Mononuclear cell (primary cell): ENCODE measurements at regions not wholly inside any gene's neighbourhood (a gene's known extent, or its start where the extent isn't known, plus 50 kb on each side); places are given as distances from the start of the nearest gene placed in this dataset.
"Not testable (repeated sequence)": the region's sequence is repeated elsewhere in the genome, so short reads cannot be mapped to it uniquely, and the experiment has no call there.

Experiments used
- H3K27me3 ChIP-seq: 2 replicates; pipeline ENCODE4 v1.6.0; 2011; ENCODE audit warnings: low read length, control low read depth; ENCODE audit not compliant: insufficient read depth
- H3K4me1 ChIP-seq: 2 replicates; pipeline ENCODE4 v1.5.1; 2011; ENCODE audit warnings: mild to moderate bottlenecking, low read length, control low read depth; ENCODE audit not compliant: insufficient read depth
- H3K4me3 ChIP-seq: 2 replicates; pipeline ENCODE4 v1.5.1; 2011; ENCODE audit warnings: mild to moderate bottlenecking, low read length, moderate library complexity
- H3K9me3 ChIP-seq: 2 replicates; pipeline ENCODE4 v1.5.1; 2011; ENCODE audit warnings: low read depth, mild to moderate bottlenecking, control low read depth, low read length

DNA sequence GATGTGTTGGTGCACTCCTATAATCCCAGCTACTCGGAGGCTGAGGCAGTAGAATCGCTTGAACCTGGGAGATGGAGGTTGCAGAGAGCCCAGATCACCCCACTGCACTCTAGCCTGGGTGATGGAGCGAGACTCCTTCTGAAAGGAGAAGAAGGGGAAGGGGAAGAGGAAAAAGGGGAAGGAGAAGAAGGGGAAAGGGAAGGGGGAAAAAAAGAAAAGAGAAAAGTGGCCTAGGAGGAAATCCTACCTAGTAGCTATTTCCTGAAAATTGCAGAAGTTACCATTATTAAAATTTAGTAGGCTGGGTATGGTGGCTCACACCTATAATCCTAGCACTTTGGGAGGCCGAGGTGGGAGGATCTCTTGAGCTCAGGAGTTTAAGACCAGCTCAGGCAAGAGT lies 67.4 kb downstream of the ARRDC3 start:
- peaks cover 61% of the 10 kb centered on the region for H3K4me1 ChIP-seq
- no peaks in the 10 kb centered on the region for H3K27me3 ChIP-seq
- no peaks in the 10 kb centered on the region for H3K9me3 ChIP-seq
- H3K4me3 ChIP-seq = no peak overlapping the region

DNA sequence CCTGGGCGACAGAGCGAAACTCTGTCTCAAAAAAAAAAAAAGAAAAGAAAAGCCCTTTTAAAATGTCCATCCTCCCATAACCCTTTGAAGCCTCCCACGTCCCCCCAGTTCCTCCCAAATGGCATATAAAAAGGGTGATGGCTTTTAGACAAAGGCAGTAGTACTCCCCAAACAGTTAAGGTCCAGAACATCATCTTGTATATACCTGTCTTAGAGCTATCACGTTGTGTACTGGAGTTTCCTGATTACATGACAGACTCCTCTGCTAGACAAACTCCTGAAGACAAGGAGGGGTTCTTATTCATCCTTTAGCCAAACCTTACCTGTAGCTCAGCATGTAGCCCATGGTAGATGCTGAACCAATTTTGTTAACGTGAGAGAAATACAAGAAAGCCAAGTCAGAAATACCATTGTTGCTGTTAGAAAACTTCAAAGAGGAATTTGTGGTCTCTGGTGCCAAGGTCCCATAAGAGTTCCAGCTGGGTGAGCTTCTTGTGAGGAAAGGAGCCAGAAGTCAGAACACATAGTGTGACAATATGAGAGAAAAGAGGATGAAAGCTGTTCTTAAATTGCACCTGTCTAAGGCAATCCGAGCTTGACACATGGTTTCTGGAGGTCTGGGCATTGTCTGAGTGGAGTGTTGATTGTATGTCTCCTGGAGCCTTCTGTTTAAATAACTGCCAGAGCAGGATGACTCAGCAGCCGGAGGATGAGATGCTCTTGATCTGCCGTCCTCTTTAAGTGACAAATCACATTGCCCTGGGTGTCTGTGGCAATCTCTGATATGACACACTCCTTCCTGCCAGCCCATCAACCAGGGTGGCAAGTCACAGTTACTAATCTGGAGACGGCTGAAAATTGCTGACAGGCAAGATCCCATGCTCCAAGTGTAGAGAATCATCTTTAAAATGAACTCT lies 69.1 kb downstream of the ARRDC3 start:
- Histone ChIP-seq H3K4me1 (peaks cover 71% of the 10 kb centered on the region), H3K9me3 (no peaks in the 10 kb centered on the region), H3K4me3 (peak overlapping the region; percentile 43), H3K27me3 (no peaks in the 10 kb centered on the region)

DNA sequence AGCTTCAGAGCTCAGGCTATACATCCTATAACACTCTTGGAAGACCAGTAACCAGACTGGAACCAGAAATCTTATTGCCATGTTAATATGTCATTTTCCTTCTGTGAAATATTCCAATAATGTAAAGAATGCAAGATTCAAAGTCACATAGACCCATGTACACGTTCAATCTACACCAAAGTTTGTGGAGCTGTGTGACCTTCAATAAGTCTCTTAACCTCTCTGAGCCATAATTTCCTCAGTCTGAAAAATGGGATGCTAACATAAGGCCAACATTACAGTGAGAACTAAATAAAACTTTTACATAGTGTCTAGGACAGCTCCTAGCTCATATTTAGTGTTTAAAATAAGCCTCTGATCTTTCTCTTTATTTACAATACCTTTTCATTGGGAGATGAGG lies 70.4 kb downstream of the ARRDC3 start:
- H3K27me3 ChIP-seq = no peaks in the 10 kb centered on the region
- peaks cover 77% of the 10 kb centered on the region for H3K4me1 ChIP-seq
- no peaks in the 10 kb centered on the region for H3K9me3 ChIP-seq
- peak overlapping the region; percentile 37 for H3K4me3 ChIP-seq

DNA sequence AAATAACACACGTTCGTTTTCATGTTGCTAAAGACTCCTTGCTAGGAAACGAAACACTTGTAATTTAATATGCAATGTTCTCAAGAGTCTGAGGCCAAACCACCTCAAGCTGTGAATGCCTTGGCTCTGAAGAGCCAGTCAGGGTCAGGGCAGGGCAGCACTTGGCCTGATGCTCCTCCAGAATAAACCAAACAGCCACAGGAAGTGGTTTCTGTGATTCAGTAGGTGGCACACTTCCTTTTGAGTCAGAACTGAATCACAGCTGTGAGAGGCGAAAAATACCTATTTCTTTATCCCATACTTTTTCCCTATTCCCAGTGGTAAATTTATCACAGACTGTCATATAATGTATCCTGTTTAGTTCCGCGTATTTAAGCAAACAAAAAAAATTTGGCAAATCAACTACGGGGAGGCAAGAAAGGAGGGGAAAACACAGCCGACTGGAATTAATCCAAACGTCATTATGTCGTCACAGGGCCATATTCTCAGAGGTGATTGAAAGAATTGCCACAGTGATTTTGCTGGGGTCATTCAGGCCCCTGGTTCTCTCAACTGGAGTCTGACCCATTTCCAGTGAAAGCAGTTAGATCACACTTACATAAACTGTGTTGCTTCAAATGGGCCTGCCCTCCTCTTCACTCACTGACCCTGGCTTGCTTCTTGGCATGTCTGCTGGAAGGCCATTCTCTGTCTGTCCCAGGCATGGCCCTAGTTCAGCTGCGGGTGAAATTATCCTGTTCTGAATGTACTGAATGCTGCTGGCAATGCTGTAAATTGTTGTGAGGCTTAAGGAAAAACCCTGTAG lies 71.2 kb downstream of the ARRDC3 start:
- Histone ChIP-seq H3K4me1 (peaks cover 79% of the 10 kb centered on the region), H3K4me3 (no peak overlapping the region), H3K27me3 (no peaks in the 10 kb centered on the region), H3K9me3 (no peaks in the 10 kb centered on the region)

DNA sequence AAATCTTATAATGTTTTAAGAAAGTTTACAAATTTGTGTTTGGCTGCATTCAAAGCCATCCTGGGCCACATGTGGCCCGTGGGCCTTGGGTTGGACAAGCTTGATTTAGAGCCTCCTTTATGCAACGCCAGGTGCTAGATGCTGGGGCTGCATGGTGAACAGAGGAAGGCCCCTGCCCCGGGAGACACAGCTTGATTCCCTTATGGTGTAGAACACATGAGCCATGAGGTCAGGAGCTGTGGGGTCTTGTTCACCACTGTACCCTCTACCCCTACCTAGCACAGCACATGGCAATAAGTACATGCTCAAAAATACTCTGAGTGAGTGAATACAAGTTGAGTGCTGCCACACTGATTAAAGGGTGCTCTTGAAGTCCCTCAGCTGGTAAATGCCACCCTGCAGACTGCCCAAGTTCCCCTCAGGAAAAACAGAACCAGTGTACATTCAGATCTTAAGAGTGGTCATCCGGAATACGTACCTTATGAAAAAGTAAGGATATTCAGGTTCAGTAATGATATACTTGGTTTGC lies 71.9 kb downstream of the ARRDC3 start:
- Histone ChIP-seq H3K9me3 (no peaks in the 10 kb centered on the region), H3K4me1 (peaks cover 73% of the 10 kb centered on the region), H3K4me3 (peak overlapping the region; percentile 0), H3K27me3 (no peaks in the 10 kb centered on the region)

DNA sequence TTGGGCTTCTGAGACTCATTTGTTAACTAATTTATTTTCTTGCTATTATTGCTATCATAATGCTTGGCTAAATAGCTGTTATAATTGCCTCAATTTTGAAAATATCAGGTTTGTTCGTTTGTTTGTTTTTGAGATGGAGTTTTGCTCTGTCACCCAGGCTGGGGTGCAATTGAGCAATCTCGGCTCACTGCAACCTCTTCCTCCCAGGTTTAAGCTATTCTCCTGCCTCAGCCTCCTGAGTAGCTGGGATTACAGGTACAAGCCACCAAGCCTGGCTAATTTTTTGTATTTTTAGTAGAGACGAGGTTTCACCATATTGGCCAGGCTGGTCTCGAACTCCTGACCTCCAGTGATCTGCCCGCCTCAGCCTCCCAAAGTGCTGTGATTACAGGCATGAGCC lies 75.0 kb downstream of the ARRDC3 start:
- H3K4me3 ChIP-seq, H3K27me3 ChIP-seq, H3K9me3 ChIP-seq: not testable (repeated sequence)
- peaks cover 42% of the 10 kb centered on the region for H3K4me1 ChIP-seq

DNA sequence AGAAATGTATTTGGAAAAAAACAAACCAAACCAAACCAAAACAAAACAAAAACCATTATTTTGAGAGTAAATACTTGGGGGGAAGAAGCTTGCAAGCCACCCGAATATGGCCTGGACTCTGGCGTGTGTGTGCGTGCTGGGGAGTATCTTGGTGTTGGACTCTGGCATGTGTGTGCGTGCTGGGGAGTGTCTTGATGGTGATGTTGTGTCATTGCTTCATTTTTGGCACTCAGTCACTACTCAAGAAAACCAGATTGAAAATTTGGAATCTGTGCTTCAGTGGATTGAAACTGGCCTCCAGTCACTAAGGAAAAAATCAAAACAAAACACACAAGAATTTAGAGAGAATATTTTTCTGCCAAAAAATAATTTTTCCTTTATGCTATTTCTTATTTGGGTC lies 76.1 kb downstream of the ARRDC3 start:
- H3K9me3 ChIP-seq = no peaks in the 10 kb centered on the region
- H3K27me3 ChIP-seq = no peaks in the 10 kb centered on the region
- H3K4me1 ChIP-seq = peaks cover 34% of the 10 kb centered on the region

DNA sequence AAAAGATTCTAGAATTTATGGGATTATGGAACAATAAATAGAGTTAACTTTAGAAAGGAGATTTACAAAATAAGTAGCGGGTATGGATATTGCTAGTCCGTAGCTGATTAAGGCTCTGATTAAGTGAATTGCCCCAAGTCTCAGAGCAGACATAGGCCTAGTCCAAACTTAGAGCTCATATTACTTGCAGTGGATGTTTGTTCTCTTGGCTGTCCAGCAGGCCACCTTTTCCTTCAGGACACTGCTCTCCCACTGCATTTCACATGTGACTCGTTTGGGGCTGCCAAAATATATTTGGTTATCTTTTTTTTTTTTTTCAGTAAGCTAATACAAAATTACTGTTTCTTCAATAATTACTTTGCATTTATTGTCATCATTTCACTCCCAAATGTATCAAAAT lies 76.6 kb downstream of the ARRDC3 start:
- H3K9me3 ChIP-seq = no peaks in the 10 kb centered on the region
- no peak overlapping the region for H3K4me3 ChIP-seq
- H3K4me1 ChIP-seq = peaks cover 32% of the 10 kb centered on the region
- H3K27me3 ChIP-seq = no peaks in the 10 kb centered on the region

More for the DNA sequence above, 76.1 kb downstream of the ARRDC3 start:
- H3K4me3 ChIP-seq = no peak overlapping the region

DNA sequence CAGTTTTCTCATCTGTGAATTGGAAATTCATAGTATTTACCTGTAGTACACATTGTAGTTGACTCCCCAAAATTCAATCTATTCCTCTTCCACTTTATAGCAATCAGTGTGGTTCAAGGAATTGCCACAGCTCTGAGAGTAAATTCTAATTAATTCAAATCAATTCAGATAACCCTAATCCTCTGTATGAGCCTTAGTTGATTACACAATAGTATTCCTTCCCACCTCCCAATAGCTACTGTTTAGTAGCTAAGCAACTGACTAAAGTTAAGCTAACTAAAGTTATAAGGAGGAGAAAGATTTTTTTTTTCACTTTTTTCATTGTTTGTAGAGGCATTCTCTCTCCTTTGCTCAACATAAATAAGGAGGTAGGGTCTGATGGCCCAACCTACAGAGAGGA lies 77.5 kb downstream of the ARRDC3 start:
- Histone ChIP-seq H3K9me3 (no peaks in the 10 kb centered on the region), H3K4me1 (peaks cover 32% of the 10 kb centered on the region), H3K4me3 (no peak overlapping the region), H3K27me3 (no peaks in the 10 kb centered on the region)

DNA sequence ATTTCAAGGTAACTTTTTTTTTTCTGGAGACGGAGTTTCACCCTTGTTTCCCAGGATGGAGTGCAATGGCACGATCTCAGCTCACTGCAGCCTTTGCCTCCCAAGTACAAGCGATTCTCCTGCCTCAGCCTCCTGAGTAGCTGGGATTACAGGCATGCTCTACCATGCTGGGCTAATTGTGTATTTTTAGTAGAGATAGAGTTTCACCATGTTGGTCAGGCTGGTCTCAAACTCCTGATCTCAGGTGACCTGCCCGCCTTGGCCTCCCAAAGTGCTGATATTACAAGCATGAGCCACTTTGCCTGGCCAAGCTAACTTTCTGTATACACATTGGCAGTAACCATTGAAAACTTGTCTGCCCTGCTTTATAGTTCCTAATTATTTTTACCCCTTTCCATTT lies 79.1 kb downstream of the ARRDC3 start:
- not testable (repeated sequence) for H3K9me3 ChIP-seq, H3K27me3 ChIP-seq, H3K4me3 ChIP-seq
- H3K4me1 ChIP-seq = peaks cover 34% of the 10 kb centered on the region

DNA sequence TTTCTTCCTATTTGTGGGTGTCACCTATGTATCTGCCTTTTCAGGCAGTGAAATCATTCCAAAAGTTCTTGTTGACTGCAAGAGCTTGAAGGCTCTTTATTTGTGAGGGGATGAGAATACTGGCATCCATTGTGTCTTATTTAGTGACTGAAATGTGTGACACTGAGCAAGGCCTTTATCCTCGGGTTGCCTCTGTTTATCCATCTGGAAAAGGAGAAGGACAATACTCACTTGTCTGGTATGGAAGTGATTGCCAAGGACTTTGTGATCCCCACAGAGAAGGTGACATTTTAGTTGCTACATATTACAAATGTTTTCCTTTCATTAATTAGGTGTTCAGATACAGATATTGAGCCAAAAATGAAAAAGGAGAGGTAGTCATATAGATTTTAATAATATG lies 80.2 kb downstream of the ARRDC3 start:
- Histone ChIP-seq H3K4me1 (peaks cover 30% of the 10 kb centered on the region), H3K9me3 (no peaks in the 10 kb centered on the region), H3K27me3 (no peaks in the 10 kb centered on the region), H3K4me3 (no peak overlapping the region)

DNA sequence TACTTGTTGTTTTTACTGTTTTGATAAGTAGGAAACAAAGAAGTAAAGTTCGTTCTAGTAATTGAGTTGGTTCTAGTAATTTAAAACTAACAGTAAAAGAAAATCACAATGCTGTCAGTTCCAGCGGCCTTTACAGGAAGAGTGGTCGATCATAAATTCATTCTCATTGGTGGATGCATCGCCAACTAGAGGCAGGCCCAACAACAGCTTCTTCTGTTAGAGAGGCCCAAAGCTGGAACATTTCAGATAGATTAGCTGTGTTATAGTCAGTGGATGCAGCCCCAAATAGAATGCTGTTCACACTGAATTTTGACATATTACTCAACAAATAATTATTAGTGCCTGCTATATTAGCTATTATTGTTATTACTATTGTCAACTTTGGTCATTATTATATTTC lies 80.8 kb downstream of the ARRDC3 start:
- H3K9me3 ChIP-seq = no peaks in the 10 kb centered on the region
- H3K4me3 ChIP-seq = no peak overlapping the region
- no peaks in the 10 kb centered on the region for H3K27me3 ChIP-seq
- peaks cover 26% of the 10 kb centered on the region for H3K4me1 ChIP-seq

DNA sequence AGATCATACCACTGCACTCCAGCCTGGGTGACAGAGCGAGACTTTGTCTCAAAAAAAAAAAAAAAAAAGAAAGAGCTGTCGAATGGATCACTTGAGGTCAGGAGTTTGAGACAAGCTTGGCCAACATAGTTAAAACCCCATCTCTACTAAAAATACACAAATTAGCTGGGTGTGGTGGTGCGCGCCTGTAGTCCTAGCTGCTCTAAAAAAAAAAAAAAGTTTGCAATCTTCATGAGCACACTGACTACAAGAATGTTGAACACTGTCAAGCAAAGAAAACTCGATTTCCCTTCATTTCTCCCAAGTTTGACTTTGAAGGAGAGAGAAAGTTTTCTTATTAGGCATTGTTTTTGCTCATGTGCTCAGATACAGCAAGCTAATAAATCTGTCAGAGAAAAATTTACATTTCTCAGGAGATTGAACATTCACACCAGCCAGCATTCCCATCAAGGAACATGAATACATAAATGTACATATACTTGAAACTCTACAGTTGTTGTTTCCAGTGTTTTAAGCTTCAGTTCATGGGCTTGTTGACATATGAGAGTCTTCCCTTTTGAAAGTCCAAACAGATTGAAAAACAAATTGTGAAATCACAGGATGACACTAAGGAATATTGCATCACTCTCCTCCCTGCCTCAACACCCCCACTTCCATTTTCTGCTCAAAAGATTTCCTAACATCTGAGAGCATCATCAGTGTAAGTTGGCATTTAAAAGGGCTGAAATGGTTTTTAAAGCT lies 81.8 kb downstream of the ARRDC3 start:
- peaks cover 26% of the 10 kb centered on the region for H3K4me1 ChIP-seq
- no peaks in the 10 kb centered on the region for H3K27me3 ChIP-seq
- H3K4me3 ChIP-seq = no peak overlapping the region

DNA sequence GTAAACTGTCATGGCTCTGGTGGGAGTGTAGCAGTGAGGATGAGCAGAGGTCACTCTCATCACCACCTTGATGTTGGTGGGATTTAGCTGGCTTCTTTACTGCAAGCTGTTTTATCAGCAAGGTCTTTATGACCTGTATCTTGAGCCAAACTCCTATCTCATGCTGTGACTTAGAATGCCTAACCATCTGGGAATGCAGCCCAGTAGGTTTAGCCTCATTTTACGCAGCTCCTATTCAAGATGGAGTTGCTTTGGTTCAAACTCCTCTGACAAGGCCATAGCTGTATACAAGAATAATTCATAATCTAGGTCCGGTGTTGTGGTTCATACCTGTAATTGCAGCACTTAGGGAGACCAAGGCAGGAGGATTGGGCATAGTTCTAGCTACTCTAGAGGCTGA lies 85.1 kb downstream of the ARRDC3 start:
- Histone ChIP-seq H3K9me3 (no peaks in the 10 kb centered on the region), H3K4me1 (peaks cover 26% of the 10 kb centered on the region), H3K27me3 (no peaks in the 10 kb centered on the region), H3K4me3 (no peak overlapping the region)

More for the DNA sequence above, 81.8 kb downstream of the ARRDC3 start:
- no peaks in the 10 kb centered on the region for H3K9me3 ChIP-seq

DNA sequence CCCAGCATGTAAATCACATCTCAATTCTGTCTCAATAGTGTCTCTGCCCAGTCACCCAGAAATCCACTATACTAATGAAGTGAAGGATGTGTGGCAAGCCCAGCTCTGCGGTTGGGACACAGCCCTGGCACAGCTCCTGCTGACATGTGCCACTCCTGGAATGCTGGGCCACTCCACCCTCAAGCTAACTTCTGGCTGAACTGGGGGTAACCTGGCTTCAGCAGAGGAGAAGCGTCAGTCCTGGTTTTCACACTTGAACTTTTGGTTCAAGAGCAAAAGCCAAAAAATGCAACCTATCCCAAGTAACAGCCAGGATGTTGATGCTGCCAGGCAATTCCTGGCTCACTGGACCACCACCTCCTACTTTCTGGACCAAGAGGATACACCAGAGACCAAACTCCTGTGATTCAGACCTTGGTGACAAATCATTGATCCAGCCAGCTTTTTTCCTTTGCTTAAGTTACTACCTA lies 86.4 kb downstream of the ARRDC3 start:
- no peaks in the 10 kb centered on the region for H3K27me3 ChIP-seq
- no peaks in the 10 kb centered on the region for H3K9me3 ChIP-seq
- H3K4me1 ChIP-seq = peaks cover 19% of the 10 kb centered on the region
- H3K4me3 ChIP-seq = no peak overlapping the region
